Smooth muscle cell (in vitro differentiated cells): ENCODE measurements at regions not wholly inside any gene's neighbourhood (a gene's known extent, or its start where the extent isn't known, plus 50 kb on each side); places are given as distances from the start of the nearest gene placed in this dataset.

Experiments used
- DNase-seq: peaks from one replicate; lab custom pipeline; 2025; ENCODE audit not compliant: unreplicated experiment; lab: John Stamatoyannopoulos, UW
- H2AFZ ChIP-seq: fragments of 200-600 bp; sonication (generic); 2 replicates; pipeline ENCODE4 v1.6.0; 2016; ENCODE audit warnings: antibody characterized with exemption, low read depth, mild to moderate bottlenecking
- H3F3A ChIP-seq: fragments of 200-600 bp; sonication (generic); 2 replicates; pipeline ENCODE4 v1.6.0; 2017; ENCODE audit warnings: antibody characterized with exemption, low read depth
- H3K27ac ChIP-seq: fragments of 200-600 bp; sonication (generic); 2 replicates; pipeline ENCODE4 v1.5.1; 2016; ENCODE audit warnings: low read depth, mild to moderate bottlenecking
- H3K27me3 ChIP-seq: fragments of 200-600 bp; sonication (generic); 2 replicates; pipeline ENCODE4 v1.6.1; 2016; ENCODE audit warnings: low read depth, mild to moderate bottlenecking
- H3K36me3 ChIP-seq: fragments of 200-600 bp; sonication (generic); 2 replicates; pipeline ENCODE4 v1.5.1; 2016; ENCODE audit warnings: low read depth
- H3K4me1 ChIP-seq: fragments of 200-600 bp; sonication (generic); 2 replicates; pipeline ENCODE4 v1.5.1; 2016; ENCODE audit warnings: low read depth
- H3K4me2 ChIP-seq: fragments of 200-600 bp; sonication (generic); 2 replicates; pipeline ENCODE4 v1.6.0; 2016; ENCODE audit warnings: mild to moderate bottlenecking
- H3K4me3 ChIP-seq: fragments of 200-600 bp; sonication (generic); 2 replicates; pipeline ENCODE4 v1.5.1; 2016; ENCODE audit warnings: mild to moderate bottlenecking
- H3K79me2 ChIP-seq: fragments of 200-600 bp; sonication (generic); 2 replicates; pipeline ENCODE4 v1.6.0; 2016; ENCODE audit warnings: low read depth, mild to moderate bottlenecking
- H3K9ac ChIP-seq: fragments of 200-600 bp; sonication (generic); 2 replicates; pipeline ENCODE4 v1.6.0; 2016; ENCODE audit warnings: low read depth
- H3K9me3 ChIP-seq: fragments of 200-600 bp; sonication (generic); replicated peaks from 2 replicates; pipeline ENCODE4 v1.5.1; 2016; ENCODE audit warnings: low read depth
- H4K20me1 ChIP-seq: fragments of 200-600 bp; sonication (generic); 2 replicates; pipeline ENCODE4 v1.6.0; 2016; ENCODE audit warnings: low read depth
- WGBS: methylation state at CpG from one replicate; pipeline ENCODE4 v1.1.7; 2016; ENCODE audit warnings: low lambda C conversion rate; 5-methylcytosine and 5-hydroxymethylcytosine counted together
- TF ChIP-seq, protein P1 (sequence below): fragments of 200-600 bp; sonication (generic); IDR thresholded peaks from 2 replicates; pipeline ENCODE4 v1.5.1; 2017; ENCODE audit warnings: borderline replicate concordance, mild to moderate bottlenecking, antibody characterized with exemption; ENCODE audit not compliant: insufficient read depth, poor library complexity, severe bottlenecking

DNA sequence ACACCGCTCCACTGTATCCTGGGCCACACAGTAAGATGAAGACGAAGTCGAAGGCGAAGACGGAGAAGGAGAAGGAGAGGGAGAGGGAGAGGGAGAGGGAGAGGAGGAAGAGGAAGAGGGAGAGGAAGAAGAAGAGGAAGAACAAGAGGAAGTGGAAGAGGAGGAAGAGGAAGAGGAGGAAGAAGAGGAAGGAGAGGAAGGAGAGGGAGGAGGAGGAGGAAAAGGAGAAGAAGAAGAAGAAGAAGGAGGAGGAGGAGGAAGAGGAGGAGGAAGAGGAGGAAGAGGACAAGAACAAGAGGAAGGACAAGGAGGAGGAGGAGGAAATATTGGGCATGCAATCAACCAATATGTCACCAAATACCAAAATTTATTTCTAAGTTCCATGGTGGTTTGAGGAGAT, 149.5 kb upstream of the ERCC4 start:
- Histone ChIP-seq H3K27me3 (peaks cover 20% of the 10 kb centered on the region), H3K36me3 (no peaks in the 10 kb centered on the region), H3K9ac (no peak overlapping the region), H3K4me3 (no peak overlapping the region), H3K4me1 (no peaks in the 10 kb centered on the region), H3K79me2 (no peaks in the 10 kb centered on the region), H3K27ac (no peak overlapping the region), H3K4me2 (no peak overlapping the region), H3F3A (no peaks in the 10 kb centered on the region), H2AFZ (no peak overlapping the region), H4K20me1 (no peaks in the 10 kb centered on the region), H3K9me3 (peaks cover 2% of the 10 kb centered on the region)
- TF ChIP-seq, protein P1, sequence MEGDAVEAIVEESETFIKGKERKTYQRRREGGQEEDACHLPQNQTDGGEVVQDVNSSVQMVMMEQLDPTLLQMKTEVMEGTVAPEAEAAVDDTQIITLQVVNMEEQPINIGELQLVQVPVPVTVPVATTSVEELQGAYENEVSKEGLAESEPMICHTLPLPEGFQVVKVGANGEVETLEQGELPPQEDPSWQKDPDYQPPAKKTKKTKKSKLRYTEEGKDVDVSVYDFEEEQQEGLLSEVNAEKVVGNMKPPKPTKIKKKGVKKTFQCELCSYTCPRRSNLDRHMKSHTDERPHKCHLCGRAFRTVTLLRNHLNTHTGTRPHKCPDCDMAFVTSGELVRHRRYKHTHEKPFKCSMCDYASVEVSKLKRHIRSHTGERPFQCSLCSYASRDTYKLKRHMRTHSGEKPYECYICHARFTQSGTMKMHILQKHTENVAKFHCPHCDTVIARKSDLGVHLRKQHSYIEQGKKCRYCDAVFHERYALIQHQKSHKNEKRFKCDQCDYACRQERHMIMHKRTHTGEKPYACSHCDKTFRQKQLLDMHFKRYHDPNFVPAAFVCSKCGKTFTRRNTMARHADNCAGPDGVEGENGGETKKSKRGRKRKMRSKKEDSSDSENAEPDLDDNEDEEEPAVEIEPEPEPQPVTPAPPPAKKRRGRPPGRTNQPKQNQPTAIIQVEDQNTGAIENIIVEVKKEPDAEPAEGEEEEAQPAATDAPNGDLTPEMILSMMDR: no peak
- 95% methylated on average over 5 of the region's 5 CpGs for WGBS
- DNase-seq: no peak

DNA sequence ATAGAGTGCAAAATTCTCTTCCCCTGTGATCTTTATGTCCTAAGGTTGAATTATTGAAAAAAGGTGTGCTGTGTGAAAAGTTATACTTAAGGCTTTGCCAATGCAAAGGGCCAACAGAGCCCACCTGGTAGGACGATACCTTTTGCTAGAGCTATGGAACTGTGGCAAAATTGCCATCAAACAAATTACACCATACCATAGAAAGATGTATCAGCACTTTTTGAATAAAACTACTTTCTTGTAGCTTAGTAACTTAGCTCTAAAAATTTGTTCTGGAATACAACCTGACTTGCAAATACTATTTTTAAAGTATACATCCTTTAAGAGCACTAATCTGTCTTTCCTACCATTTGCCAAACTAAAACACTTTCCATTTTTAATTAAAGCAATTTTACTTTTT, 147.2 kb upstream of the ERCC4 start:
- Histone ChIP-seq H3K36me3 (no peaks in the 10 kb centered on the region), H3K4me1 (no peaks in the 10 kb centered on the region), H3F3A (no peaks in the 10 kb centered on the region), H3K27ac (no peak overlapping the region), H3K4me2 (no peak overlapping the region), H4K20me1 (no peaks in the 10 kb centered on the region), H3K9ac (no peak overlapping the region), H3K79me2 (no peaks in the 10 kb centered on the region), H3K4me3 (no peak overlapping the region), H3K27me3 (peaks cover 20% of the 10 kb centered on the region), H3K9me3 (peaks cover 2% of the 10 kb centered on the region), H2AFZ (no peak overlapping the region)
- TF ChIP-seq, protein P1: no peak
- WGBS: 96% methylated on average over 1 of the region's 1 CpG
- no peak for DNase-seq

DNA sequence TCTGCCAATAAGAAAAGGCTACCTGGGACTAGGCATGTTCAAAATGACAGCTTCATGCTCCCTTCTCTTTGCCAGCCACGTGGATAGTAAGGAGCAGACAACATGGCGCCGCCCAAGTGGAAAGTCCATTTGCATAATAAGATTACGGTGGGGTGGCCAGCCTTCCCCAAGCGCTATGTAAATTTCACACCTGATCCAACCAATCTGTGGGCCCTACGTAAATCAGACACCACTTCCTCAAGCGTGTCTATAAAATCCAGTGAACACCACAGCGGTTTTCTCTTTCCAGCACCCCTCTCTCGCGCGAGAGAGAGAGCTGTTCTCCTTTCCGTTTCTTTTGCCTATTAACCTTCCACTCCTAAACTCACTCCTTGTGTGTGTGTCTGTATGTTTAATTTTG, 140.3 kb upstream of the ERCC4 start:
- no peaks in the 10 kb centered on the region for H4K20me1 ChIP-seq
- H3F3A ChIP-seq: no peaks in the 10 kb centered on the region
- H3K4me2 ChIP-seq: no peak overlapping the region
- no peaks in the 10 kb centered on the region for H3K4me1 ChIP-seq
- DNase-seq: no peak
- no peak overlapping the region for H2AFZ ChIP-seq
- no peaks in the 10 kb centered on the region for H3K27me3 ChIP-seq
- H3K36me3 ChIP-seq: no peaks in the 10 kb centered on the region
- 77% methylated on average over 12 of the region's 12 CpGs for whole genome bisulfite sequencing
- H3K79me2 ChIP-seq: no peaks in the 10 kb centered on the region
- TF ChIP-seq, protein P1: no peak
- no peak overlapping the region for H3K9ac ChIP-seq
- H3K27ac ChIP-seq: no peak overlapping the region
- peaks cover 2% of the 10 kb centered on the region for H3K9me3 ChIP-seq
- H3K4me3 ChIP-seq: no peak overlapping the region

DNA sequence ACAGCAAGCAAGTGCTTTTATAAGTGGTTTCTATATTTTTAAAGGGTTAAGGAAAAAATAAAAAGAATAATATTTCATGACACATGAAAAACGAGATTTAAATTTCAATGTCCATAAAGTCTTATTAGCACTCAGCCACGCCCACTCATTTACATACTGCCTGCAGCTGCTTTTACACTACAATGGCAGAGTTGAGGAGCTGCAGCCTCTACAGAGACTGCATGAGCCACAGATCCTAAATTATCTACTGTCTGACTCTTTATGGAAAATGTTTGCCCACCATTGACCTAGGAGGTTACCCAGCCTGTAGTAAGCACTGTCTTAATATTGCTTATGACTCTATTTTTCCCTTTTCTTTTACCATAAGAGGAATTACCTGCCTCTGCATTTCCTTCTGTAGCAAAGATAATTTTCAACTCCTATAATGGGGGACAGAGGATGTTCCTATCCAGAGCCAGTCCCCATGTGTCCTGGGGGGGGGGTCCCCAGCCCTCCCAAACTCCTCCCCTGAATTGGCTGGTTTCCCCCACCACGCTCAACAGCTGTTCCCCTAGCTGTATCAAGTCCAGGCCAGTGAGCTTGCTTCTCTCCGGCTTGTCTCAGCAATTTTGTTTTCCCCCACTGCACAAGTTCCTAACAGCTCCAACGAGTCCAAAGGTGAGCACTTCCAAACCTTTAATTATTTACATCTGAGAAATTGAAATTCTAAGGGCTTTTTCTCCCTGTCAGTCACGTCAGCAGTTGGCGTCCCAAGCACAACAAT, 139.4 kb upstream of the ERCC4 start:
- no peaks in the 10 kb centered on the region for H3K4me1 ChIP-seq
- H3K4me3 ChIP-seq: no peak overlapping the region
- no peak for DNase-seq
- no peaks in the 10 kb centered on the region for H4K20me1 ChIP-seq
- H3K9ac ChIP-seq: no peak overlapping the region
- no peaks in the 10 kb centered on the region for H3K36me3 ChIP-seq
- no peaks in the 10 kb centered on the region for H3F3A ChIP-seq
- H3K27ac ChIP-seq: no peak overlapping the region
- 65% methylated on average over 7 of the region's 7 CpGs for WGBS
- H3K79me2 ChIP-seq: no peaks in the 10 kb centered on the region
- H3K9me3 ChIP-seq: no peaks in the 10 kb centered on the region
- H3K4me2 ChIP-seq: no peak overlapping the region
- TF ChIP-seq, protein P1: no peak
- no peaks in the 10 kb centered on the region for H3K27me3 ChIP-seq
- H2AFZ ChIP-seq: no peak overlapping the region
